GM12872 (cell line): ENCODE measurements at regions not wholly inside any gene's neighbourhood (a gene's known extent, or its start where the extent isn't known, plus 50 kb on each side); places are given as distances from the start of the nearest gene placed in this dataset.

ENCODE experiments used
- CTCF ChIP-seq: IDR thresholded peaks from 3 replicates; pipeline ENCODE4 v1.5.1; 2011; ENCODE audit warnings: low read depth, mild to moderate bottlenecking, low read length, moderate library complexity; ENCODE audit not compliant: insufficient read depth

GRCh38 chr9:78505546-78505945 is 208.6 kb downstream of the PSAT1 start:
- no peak for TF ChIP-seq CTCF

DNA sequence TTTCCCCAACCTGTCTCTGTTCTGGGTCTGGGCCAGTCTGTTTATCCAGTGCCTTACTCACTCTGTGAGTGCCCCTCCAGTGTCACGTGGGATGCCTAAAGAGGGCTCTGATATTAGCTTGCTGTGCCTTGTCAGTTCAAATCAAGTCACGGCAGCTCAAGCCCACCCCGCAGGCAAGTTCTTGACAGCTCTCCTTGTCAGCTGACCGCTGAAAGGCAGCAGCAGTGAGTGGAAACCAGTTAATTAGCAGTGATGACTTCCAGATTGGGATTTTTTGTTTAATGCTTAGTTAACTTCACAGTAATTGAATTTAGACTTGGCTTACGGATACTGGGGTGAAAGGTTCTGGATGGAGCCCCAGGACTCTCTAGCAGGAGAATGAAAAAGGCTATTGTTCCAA is 210.1 kb downstream of the PSAT1 start:
- TF ChIP-seq CTCF: no peak

DNA sequence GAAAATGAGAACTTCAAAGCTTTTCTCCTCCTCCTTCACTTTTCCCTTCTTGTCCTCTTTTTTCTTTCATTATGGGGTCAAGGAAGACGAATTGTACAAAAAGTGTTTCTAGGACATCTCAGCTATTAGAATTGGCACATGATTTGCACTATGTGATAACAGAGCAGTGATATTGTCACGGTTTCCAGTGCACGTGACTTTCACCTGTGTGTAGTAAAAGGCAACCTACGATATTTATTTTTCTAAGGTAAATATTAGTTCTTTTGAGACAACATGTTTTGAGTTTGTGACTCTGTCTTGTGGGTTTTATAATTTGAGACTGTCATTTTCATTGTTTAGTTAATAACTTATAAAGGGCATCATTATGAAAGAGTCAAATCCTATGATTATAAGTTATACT is 213.1 kb downstream of the PSAT1 start:
- TF ChIP-seq CTCF: no peak

DNA sequence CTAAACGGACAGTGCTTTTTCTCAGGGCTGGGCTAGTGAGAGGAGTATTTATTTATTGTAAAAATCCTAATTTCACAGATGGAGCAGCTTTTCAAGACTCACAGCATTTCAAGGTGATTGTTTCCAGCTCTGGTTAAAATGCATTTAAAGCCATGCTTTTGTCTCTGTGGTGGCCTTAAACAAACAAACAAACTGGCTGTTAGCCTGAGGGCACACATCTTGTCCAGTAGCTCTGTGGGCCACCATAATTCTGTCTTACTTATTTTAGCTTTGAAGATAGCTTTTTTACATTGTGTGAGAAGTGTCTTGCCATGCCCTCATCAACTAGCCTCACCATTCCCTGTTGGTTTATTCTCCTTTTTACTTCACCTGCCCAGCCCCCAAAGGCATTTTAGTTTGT is 218.2 kb downstream of the PSAT1 start:
- no peak for TF ChIP-seq CTCF

GRCh38 chr9:78519786-78520185 is 222.9 kb downstream of the PSAT1 start:
- TF ChIP-seq CTCF: no peak

GRCh38 chr9:78521680-78522079 is 224.8 kb downstream of the PSAT1 start:
- TF ChIP-seq CTCF: no peak

- no peak for TF ChIP-seq CTCF
Observed at GRCh38 chr9:78525986-78526560, 229.1 kb downstream of the PSAT1 start.

- no peak for TF ChIP-seq CTCF
Observed at GRCh38 chr9:78533500-78533899, 236.6 kb downstream of the PSAT1 start.
